ENCODE measurements at regions not wholly inside any gene's neighbourhood (a gene's known extent, or its start where the extent isn't known, plus 50 kb on each side); places are given as distances from the start of the nearest gene placed in this dataset.
"Not testable (repeated sequence)": the region's sequence is repeated elsewhere in the genome, so short reads cannot be mapped to it uniquely, and the experiment has no call there.

DNA sequence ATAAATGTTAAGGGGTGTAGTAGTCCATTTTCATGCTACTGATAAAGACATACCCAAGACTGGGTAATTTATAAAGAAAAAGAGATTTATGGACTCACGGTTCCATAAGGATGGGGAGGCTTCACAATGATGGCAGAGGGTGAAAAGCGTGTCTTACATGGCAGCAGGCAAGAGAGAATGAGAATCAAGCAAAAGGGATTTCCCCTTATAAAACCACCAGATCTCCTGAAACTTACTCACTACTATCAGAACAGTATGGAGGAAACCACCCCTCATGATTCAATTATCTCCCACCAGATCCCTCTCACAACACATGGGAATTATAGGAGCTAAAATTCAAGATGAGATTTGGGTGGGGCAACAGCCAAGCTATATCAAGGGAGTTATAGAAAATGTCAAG is 329.2 kb downstream of the DTHD1 start:
- TF ChIP-seq EZH2phosphoT487 (IDR thresholded peaks at IDR 0.05; ENCODE audit: borderline replicate concordance, low read length): no peak
- TF ChIP-seq, protein P1, sequence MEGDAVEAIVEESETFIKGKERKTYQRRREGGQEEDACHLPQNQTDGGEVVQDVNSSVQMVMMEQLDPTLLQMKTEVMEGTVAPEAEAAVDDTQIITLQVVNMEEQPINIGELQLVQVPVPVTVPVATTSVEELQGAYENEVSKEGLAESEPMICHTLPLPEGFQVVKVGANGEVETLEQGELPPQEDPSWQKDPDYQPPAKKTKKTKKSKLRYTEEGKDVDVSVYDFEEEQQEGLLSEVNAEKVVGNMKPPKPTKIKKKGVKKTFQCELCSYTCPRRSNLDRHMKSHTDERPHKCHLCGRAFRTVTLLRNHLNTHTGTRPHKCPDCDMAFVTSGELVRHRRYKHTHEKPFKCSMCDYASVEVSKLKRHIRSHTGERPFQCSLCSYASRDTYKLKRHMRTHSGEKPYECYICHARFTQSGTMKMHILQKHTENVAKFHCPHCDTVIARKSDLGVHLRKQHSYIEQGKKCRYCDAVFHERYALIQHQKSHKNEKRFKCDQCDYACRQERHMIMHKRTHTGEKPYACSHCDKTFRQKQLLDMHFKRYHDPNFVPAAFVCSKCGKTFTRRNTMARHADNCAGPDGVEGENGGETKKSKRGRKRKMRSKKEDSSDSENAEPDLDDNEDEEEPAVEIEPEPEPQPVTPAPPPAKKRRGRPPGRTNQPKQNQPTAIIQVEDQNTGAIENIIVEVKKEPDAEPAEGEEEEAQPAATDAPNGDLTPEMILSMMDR (IDR thresholded peaks at IDR 0.05; ENCODE audit: low read depth, low read length, poor library complexity, severe bottlenecking): no peak
- H3K4me2 ChIP-seq (ENCODE audit: low read length): no peak overlapping the region
- H4K20me1 ChIP-seq (ENCODE audit: control insufficient read depth, insufficient read depth, low read depth, low read length): no peaks in the 10 kb centered on the region
- no peaks in the 10 kb centered on the region for H3K79me2 ChIP-seq (ENCODE audit: control insufficient read depth, low read length)
- no peaks in the 10 kb centered on the region for H3K9me3 ChIP-seq (ENCODE audit: control insufficient read depth, insufficient read depth, low read length)
- no peaks in the 10 kb centered on the region for H3K4me1 ChIP-seq (ENCODE audit: control insufficient read depth, low read length)
- H3K27ac ChIP-seq (ENCODE audit: low read depth, low read length): no peak overlapping the region
- H3K27me3 ChIP-seq (ENCODE audit: control insufficient read depth, low read length): no peaks in the 10 kb centered on the region
- no peaks in the 10 kb centered on the region for H3K9me2 ChIP-seq (replicated peaks; ENCODE audit: control insufficient read depth, low read length)
- H3F3A ChIP-seq (ENCODE audit: control insufficient read depth, insufficient read depth): no peaks in the 10 kb centered on the region
- no peak overlapping the region for H3K4me3 ChIP-seq (ENCODE audit: low read length)
- no peaks in the 10 kb centered on the region for H3K36me3 ChIP-seq (ENCODE audit: control insufficient read depth, low read length)

DNA sequence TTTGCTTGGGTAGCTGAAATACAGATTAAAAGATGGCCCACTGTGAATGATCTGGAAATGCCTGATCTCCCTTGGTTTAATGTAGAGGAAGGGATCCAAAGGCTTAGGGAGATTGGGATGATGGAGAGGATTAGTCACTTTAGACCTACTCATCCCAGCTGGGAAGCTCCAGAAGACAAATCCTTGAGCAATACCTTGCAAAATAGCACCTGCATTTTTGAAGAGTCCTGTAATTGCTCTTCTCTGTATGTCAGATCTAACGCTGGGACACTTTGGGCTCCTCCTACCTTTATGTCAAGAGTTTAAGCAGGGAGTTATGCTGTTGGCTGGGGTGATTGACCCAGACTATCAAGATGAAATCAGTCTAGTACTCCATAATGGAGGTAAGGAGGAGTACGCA is 331.7 kb downstream of the DTHD1 start:
- not testable (repeated sequence) for H3K4me1 ChIP-seq (ENCODE audit: control insufficient read depth, low read length); H4K20me1 ChIP-seq (ENCODE audit: control insufficient read depth, insufficient read depth, low read depth, low read length); H3K27ac ChIP-seq (ENCODE audit: low read depth, low read length); H3K27me3 ChIP-seq (ENCODE audit: control insufficient read depth, low read length); H3K4me2 ChIP-seq (ENCODE audit: low read length); H3K9me2 ChIP-seq (replicated peaks; ENCODE audit: control insufficient read depth, low read length); H3K36me3 ChIP-seq (ENCODE audit: control insufficient read depth, low read length); H3K79me2 ChIP-seq (ENCODE audit: control insufficient read depth, low read length); H3F3A ChIP-seq (ENCODE audit: control insufficient read depth, insufficient read depth); H3K4me3 ChIP-seq (ENCODE audit: low read length); H3K9me3 ChIP-seq (ENCODE audit: control insufficient read depth, insufficient read depth, low read length)

DNA sequence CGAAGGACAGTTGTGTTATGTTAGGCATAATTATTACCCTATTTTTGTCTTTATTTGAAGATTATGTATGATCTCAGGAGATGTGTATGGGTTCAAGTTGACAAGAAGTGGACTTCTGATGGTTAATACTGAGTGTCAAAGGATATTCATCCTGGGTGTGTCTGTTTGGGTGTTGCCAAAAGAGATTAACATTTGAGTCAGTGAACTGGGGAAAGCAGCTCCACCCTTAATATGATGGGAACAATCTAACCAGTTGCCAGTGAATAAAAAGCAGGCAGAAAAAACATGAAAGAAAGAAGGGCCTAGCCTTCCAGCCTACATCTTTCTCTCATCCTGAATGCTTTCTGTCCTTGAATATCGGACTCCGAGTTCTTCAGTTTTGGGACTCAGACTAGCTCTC is 332.6 kb downstream of the DTHD1 start:
- H3K27ac ChIP-seq (ENCODE audit: low read depth, low read length): no peak overlapping the region
- H3K9me3 ChIP-seq (ENCODE audit: control insufficient read depth, insufficient read depth, low read length): no peaks in the 10 kb centered on the region
- H3K79me2 ChIP-seq (ENCODE audit: control insufficient read depth, low read length): no peaks in the 10 kb centered on the region
- H3K4me3 ChIP-seq (ENCODE audit: low read length): no peak overlapping the region
- no peaks in the 10 kb centered on the region for H3F3A ChIP-seq (ENCODE audit: control insufficient read depth, insufficient read depth)
- no peaks in the 10 kb centered on the region for H3K9me2 ChIP-seq (replicated peaks; ENCODE audit: control insufficient read depth, low read length)
- H3K27me3 ChIP-seq (ENCODE audit: control insufficient read depth, low read length): no peaks in the 10 kb centered on the region
- H4K20me1 ChIP-seq (ENCODE audit: control insufficient read depth, insufficient read depth, low read depth, low read length): no peaks in the 10 kb centered on the region
- H3K4me2 ChIP-seq (ENCODE audit: low read length): no peak overlapping the region
- no peaks in the 10 kb centered on the region for H3K4me1 ChIP-seq (ENCODE audit: control insufficient read depth, low read length)
- TF ChIP-seq, protein P1 (IDR thresholded peaks at IDR 0.05; ENCODE audit: low read depth, low read length, poor library complexity, severe bottlenecking): no peak
- no peak for TF ChIP-seq EZH2phosphoT487 (IDR thresholded peaks at IDR 0.05; ENCODE audit: borderline replicate concordance, low read length)
- H3K36me3 ChIP-seq (ENCODE audit: control insufficient read depth, low read length): no peaks in the 10 kb centered on the region

DNA sequence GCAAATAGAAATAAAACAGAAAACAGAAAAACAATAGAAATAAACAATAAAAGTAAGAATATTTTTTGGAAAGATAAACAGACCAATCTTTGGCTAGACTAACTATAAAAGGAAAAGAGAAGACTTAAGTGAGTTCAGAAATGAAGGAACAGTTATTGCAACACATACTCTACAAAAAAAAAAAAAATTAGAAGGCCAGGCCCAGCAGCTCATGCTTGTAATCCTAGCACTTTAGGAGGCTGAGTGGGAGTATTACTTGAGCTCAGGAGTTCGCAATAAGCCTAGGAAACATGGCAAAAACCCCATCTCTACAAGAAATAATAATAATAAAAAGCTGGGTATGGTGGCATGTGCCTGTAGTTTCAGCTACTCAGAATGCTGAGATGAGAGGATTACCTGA is 336.7 kb downstream of the DTHD1 start:
- H3K4me3 ChIP-seq (ENCODE audit: low read length): no peak overlapping the region
- no peaks in the 10 kb centered on the region for H3F3A ChIP-seq (ENCODE audit: control insufficient read depth, insufficient read depth)
- no peaks in the 10 kb centered on the region for H3K79me2 ChIP-seq (ENCODE audit: control insufficient read depth, low read length)
- H3K27me3 ChIP-seq (ENCODE audit: control insufficient read depth, low read length): no peaks in the 10 kb centered on the region
- no peaks in the 10 kb centered on the region for H3K36me3 ChIP-seq (ENCODE audit: control insufficient read depth, low read length)
- H4K20me1 ChIP-seq (ENCODE audit: control insufficient read depth, insufficient read depth, low read depth, low read length): no peaks in the 10 kb centered on the region
- no peak overlapping the region for H3K4me2 ChIP-seq (ENCODE audit: low read length)
- no peak overlapping the region for H3K27ac ChIP-seq (ENCODE audit: low read depth, low read length)
- H3K9me2 ChIP-seq (replicated peaks; ENCODE audit: control insufficient read depth, low read length): no peaks in the 10 kb centered on the region
- no peaks in the 10 kb centered on the region for H3K4me1 ChIP-seq (ENCODE audit: control insufficient read depth, low read length)
- H3K9me3 ChIP-seq (ENCODE audit: control insufficient read depth, insufficient read depth, low read length): no peaks in the 10 kb centered on the region
- TF ChIP-seq EZH2phosphoT487 (IDR thresholded peaks at IDR 0.05; ENCODE audit: borderline replicate concordance, low read length): no peak
- TF ChIP-seq, protein P1 (IDR thresholded peaks at IDR 0.05; ENCODE audit: low read depth, low read length, poor library complexity, severe bottlenecking): no peak
